ENCODE measurements at regions not wholly inside any gene's neighbourhood (a gene's known extent, or its start where the extent isn't known, plus 50 kb on each side); places are given as distances from the start of the nearest gene placed in this dataset.

GRCh38 chr20:16179919-16180318, 393.3 kb downstream of the KIF16B start:
- TF ChIP-seq, protein P1, sequence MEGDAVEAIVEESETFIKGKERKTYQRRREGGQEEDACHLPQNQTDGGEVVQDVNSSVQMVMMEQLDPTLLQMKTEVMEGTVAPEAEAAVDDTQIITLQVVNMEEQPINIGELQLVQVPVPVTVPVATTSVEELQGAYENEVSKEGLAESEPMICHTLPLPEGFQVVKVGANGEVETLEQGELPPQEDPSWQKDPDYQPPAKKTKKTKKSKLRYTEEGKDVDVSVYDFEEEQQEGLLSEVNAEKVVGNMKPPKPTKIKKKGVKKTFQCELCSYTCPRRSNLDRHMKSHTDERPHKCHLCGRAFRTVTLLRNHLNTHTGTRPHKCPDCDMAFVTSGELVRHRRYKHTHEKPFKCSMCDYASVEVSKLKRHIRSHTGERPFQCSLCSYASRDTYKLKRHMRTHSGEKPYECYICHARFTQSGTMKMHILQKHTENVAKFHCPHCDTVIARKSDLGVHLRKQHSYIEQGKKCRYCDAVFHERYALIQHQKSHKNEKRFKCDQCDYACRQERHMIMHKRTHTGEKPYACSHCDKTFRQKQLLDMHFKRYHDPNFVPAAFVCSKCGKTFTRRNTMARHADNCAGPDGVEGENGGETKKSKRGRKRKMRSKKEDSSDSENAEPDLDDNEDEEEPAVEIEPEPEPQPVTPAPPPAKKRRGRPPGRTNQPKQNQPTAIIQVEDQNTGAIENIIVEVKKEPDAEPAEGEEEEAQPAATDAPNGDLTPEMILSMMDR (conservative IDR thresholded peaks at IDR 0.05 in 1 of 2, IDR thresholded peaks at IDR 0.05 in 1 of 2; ENCODE audit: extremely low read depth in 1 of 2, insufficient read depth in 1 of 2, low read depth in 1 of 2, low read length in 2 of 2), result no peak
- no peak for TF ChIP-seq EZH2 (IDR thresholded peaks at IDR 0.05; ENCODE audit: borderline replicate concordance, low read length)
